LNCaP clone FGC (cell line): ENCODE measurements at regions not wholly inside any gene's neighbourhood (a gene's known extent, or its start where the extent isn't known, plus 50 kb on each side); places are given as distances from the start of the nearest gene placed in this dataset.

Experiments used
- DNase-seq: peaks from one replicate; pipeline ENCODE4 v3.0.0-alpha.2; 2011; ENCODE audit warnings: low read depth
- H3K4me3 ChIP-seq: 2 replicates; pipeline ENCODE4 v1.5.1; 2011; ENCODE audit warnings: mild to moderate bottlenecking, low read depth, low read length, control low read depth
- CTCF ChIP-seq: IDR thresholded peaks from 2 replicates; pipeline ENCODE4 v1.5.1; 2012; ENCODE audit warnings: mild to moderate bottlenecking; ENCODE audit not compliant: control insufficient read depth, insufficient read depth; ENCODE audit errors: extremely low read depth

- no peak overlapping the region for H3K4me3 ChIP-seq
- no peak for TF ChIP-seq CTCF
- no peak for DNase-seq
These were observed 80.0 kb upstream of the AGBL1 start for GRCh38 chr15:85999658-86000057.

GRCh38 chr15:86001200-86001599 is 78.5 kb upstream of the AGBL1 start:
- no peak for TF ChIP-seq CTCF
- no peak for DNase-seq
- no peak overlapping the region for H3K4me3 ChIP-seq

- TF ChIP-seq CTCF: no peak
- no peak overlapping the region for H3K4me3 ChIP-seq
- no peak for DNase-seq
These were observed 77.2 kb upstream of the AGBL1 start for GRCh38 chr15:86002444-86002843.

GRCh38 chr15:86004061-86004460 is 75.6 kb upstream of the AGBL1 start:
- DNase-seq: no peak
- no peak for TF ChIP-seq CTCF
- no peak overlapping the region for H3K4me3 ChIP-seq

GRCh38 chr15:86006546-86006945 is 73.1 kb upstream of the AGBL1 start:
- no peak for DNase-seq
- TF ChIP-seq CTCF: no peak
- H3K4me3 ChIP-seq: no peak overlapping the region

GRCh38 chr15:86009727-86010126 is 69.9 kb upstream of the AGBL1 start:
- TF ChIP-seq CTCF: no peak
- no peak for DNase-seq
- no peak overlapping the region for H3K4me3 ChIP-seq

- no peak for DNase-seq
- no peak overlapping the region for H3K4me3 ChIP-seq
- TF ChIP-seq CTCF: no peak
These were observed 69.3 kb upstream of the AGBL1 start for GRCh38 chr15:86010398-86010797.
